ENCODE measurements at regions not wholly inside any gene's neighbourhood (a gene's known extent, or its start where the extent isn't known, plus 50 kb on each side); places are given as distances from the start of the nearest gene placed in this dataset.

DNA sequence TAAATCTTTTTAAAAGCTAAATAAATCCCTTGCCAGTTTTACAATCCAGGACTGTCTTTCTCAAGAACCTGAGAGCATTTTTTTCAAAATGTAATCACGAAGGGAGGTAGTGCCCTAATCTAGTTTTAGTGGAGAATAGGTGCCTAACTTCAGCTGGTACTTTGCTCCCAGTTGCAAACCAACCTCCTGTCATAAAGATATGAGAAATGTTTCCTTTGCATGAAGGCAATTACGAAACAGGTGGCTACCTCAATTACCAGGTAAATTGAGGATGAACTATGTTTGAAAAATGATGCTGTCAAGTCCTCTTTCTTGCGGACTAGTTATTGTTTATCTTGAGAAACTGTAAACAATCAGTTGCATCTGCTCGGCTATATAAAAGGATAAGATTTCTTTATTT, 437.9 kb downstream of the DAD1 start:
- TF ChIP-seq, protein P1, sequence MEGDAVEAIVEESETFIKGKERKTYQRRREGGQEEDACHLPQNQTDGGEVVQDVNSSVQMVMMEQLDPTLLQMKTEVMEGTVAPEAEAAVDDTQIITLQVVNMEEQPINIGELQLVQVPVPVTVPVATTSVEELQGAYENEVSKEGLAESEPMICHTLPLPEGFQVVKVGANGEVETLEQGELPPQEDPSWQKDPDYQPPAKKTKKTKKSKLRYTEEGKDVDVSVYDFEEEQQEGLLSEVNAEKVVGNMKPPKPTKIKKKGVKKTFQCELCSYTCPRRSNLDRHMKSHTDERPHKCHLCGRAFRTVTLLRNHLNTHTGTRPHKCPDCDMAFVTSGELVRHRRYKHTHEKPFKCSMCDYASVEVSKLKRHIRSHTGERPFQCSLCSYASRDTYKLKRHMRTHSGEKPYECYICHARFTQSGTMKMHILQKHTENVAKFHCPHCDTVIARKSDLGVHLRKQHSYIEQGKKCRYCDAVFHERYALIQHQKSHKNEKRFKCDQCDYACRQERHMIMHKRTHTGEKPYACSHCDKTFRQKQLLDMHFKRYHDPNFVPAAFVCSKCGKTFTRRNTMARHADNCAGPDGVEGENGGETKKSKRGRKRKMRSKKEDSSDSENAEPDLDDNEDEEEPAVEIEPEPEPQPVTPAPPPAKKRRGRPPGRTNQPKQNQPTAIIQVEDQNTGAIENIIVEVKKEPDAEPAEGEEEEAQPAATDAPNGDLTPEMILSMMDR (IDR thresholded peaks at IDR 0.05; ENCODE audit: low read depth, low read length, missing input control) = no peak
- TF ChIP-seq, protein P2, sequence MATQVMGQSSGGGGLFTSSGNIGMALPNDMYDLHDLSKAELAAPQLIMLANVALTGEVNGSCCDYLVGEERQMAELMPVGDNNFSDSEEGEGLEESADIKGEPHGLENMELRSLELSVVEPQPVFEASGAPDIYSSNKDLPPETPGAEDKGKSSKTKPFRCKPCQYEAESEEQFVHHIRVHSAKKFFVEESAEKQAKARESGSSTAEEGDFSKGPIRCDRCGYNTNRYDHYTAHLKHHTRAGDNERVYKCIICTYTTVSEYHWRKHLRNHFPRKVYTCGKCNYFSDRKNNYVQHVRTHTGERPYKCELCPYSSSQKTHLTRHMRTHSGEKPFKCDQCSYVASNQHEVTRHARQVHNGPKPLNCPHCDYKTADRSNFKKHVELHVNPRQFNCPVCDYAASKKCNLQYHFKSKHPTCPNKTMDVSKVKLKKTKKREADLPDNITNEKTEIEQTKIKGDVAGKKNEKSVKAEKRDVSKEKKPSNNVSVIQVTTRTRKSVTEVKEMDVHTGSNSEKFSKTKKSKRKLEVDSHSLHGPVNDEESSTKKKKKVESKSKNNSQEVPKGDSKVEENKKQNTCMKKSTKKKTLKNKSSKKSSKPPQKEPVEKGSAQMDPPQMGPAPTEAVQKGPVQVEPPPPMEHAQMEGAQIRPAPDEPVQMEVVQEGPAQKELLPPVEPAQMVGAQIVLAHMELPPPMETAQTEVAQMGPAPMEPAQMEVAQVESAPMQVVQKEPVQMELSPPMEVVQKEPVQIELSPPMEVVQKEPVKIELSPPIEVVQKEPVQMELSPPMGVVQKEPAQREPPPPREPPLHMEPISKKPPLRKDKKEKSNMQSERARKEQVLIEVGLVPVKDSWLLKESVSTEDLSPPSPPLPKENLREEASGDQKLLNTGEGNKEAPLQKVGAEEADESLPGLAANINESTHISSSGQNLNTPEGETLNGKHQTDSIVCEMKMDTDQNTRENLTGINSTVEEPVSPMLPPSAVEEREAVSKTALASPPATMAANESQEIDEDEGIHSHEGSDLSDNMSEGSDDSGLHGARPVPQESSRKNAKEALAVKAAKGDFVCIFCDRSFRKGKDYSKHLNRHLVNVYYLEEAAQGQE (IDR thresholded peaks at IDR 0.05) = no peak
- TF ChIP-seq RAD21 (IDR thresholded peaks at IDR 0.05) = no peak
- TF ChIP-seq, protein P3, sequence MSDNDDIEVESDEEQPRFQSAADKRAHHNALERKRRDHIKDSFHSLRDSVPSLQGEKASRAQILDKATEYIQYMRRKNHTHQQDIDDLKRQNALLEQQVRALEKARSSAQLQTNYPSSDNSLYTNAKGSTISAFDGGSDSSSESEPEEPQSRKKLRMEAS (IDR thresholded peaks at IDR 0.05) = no peak
- TF ChIP-seq JUND (IDR thresholded peaks at IDR 0.05) = no peak
- no peak for TF ChIP-seq GABPA (IDR thresholded peaks at IDR 0.05 in 1 of 2, conservative IDR thresholded peaks at IDR 0.05 in 1 of 2)
- no peak for TF ChIP-seq YY1 (IDR thresholded peaks at IDR 0.05)
- no peak for TF ChIP-seq EGR1 (IDR thresholded peaks at IDR 0.05; ENCODE audit: low read depth in 2 of 2)
- TF ChIP-seq, protein P4, sequence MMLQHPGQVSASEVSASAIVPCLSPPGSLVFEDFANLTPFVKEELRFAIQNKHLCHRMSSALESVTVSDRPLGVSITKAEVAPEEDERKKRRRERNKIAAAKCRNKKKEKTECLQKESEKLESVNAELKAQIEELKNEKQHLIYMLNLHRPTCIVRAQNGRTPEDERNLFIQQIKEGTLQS (IDR thresholded peaks at IDR 0.05) = no peak
- TF ChIP-seq FOXA2 (IDR thresholded peaks at IDR 0.05) = no peak
- TF ChIP-seq TAF1 (conservative IDR thresholded peaks at IDR 0.05) = no peak
- TF ChIP-seq, protein P5, sequence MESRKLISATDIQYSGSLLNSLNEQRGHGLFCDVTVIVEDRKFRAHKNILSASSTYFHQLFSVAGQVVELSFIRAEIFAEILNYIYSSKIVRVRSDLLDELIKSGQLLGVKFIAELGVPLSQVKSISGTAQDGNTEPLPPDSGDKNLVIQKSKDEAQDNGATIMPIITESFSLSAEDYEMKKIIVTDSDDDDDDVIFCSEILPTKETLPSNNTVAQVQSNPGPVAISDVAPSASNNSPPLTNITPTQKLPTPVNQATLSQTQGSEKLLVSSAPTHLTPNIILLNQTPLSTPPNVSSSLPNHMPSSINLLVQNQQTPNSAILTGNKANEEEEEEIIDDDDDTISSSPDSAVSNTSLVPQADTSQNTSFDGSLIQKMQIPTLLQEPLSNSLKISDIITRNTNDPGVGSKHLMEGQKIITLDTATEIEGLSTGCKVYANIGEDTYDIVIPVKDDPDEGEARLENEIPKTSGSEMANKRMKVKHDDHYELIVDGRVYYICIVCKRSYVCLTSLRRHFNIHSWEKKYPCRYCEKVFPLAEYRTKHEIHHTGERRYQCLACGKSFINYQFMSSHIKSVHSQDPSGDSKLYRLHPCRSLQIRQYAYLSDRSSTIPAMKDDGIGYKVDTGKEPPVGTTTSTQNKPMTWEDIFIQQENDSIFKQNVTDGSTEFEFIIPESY (IDR thresholded peaks at IDR 0.05) = no peak
- no peak for TF ChIP-seq NR2F2 (IDR thresholded peaks at IDR 0.05)
- no peak for TF ChIP-seq FOXA1 (IDR thresholded peaks at IDR 0.05)

Data from liver (tissue), 3 donors.